Skin of body (tissue), 1 donor: ENCODE measurements at regions not wholly inside any gene's neighbourhood (a gene's known extent, or its start where the extent isn't known, plus 50 kb on each side); places are given as distances from the start of the nearest gene placed in this dataset.
A peak's percentile ranks its signal among the peaks of the same experiment; 100 is the strongest.
"Not testable (repeated sequence)": the region's sequence is repeated elsewhere in the genome, so short reads cannot be mapped to it uniquely, and the experiment has no call there.

Source experiments
- DNase-seq: peaks from one replicate; lab custom pipeline; 2025; lab: John Stamatoyannopoulos, UW

DNA sequence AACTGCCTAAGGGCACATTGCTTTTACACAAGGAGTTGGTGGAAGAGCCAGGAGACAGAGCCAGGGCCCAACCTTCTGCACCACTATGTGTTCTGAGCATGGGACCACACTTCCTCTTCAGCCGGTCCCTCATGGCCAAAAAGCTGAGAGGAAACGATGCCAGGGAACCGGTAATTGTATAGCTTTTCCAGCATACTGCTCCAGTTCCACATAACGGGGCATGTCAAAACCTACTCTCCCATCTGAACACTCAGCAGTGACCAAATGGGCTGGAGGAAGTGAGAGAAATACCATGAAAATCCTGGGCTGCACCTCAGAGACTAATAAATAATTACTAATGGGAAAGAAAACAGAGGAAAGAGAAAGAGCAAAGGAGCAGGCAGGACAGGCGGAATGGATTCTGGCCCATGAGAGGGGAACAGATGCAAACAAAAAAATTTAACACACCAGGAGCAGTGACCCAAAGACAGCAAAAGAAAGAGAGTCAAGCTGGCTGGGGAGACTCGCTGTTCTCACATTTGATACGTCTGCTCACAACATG is 52.0 kb upstream of the BMP2 start:
- DNase-seq = no peak

DNA sequence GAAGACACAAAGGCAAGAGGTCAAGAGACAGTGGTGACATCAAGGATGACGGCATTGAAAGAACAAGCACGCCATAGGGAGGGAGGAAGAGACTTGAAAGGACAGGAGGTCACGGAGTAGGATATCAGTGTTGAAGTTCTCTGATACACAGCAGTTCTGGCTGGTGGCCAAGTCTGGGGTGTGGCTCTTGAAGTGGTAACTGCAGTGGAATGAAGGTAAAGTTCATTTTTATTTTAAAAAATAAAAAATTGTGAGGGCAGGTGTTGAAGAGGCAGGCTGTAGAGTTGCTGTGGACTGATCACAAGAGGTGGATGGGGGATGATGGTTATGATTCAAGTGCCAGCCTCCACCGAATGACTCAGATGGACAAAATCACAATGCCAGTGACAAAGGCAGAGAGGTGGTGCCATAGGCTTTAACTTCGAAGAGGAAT is 53.2 kb upstream of the BMP2 start:
- no peak for DNase-seq

DNA sequence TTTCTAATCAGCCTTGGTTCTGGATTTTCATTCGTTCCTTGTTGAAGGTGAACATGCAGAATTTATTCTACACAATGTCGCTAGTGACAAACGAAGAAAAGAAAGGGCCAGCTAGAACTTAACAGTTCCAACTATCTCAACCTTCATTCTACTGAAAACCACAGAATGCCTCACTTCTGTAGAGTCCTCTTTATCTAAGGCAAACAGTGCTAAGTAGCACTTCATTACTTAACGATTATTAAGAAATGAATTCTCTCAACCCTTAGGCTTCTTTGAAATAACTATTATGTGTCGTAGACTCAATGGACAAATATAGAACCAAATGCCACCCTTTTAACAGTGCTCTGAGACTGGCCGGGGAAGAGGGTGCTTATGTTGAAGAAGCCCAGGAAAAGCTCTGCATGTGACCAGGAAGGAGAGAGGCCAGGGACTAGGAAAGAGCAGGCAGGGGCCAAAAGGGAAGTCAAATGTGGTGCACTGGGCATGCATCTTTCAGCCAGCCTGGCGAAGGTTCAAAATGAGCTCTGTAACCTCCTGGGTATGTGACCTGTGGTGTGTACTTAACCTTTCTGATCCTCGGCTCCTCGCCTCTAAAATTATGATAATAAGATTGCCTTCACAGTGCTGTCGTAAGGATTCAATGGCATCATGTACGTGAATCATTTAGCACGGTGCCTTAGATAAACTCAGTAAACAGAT is 55.4 kb upstream of the BMP2 start:
- no peak for DNase-seq

DNA sequence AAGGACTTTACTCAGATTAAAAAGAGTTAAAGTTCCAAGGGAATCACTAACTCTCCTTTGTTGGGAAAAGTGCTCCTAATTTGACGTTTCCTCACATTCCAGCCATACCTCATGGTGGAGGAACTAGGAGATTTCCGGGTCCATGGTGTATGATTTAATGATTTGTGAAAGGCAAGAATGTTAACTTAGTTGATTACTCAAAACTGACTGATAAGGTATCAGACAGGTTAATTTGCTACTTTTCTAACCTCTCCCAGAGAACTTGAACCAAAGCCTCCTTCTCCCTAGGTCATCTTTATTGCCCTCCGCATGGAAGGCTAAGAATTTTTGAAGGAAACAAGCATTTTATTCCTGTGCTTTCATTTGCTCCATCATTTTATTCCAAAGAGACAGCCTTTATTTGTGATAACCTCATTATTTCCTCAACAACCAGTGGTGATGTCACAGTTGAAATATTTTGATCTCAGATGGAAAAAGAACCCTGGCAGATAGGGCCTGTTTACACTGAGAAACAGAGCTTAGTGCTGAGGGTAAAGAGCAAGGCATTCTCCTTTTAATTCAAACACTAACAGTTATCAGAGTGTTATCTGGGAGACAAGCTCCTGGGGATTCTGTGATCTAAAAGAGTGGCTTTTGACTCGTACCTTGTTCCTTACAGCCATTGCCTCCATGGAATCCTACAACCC is 57.4 kb upstream of the BMP2 start:
- no peak for DNase-seq

DNA sequence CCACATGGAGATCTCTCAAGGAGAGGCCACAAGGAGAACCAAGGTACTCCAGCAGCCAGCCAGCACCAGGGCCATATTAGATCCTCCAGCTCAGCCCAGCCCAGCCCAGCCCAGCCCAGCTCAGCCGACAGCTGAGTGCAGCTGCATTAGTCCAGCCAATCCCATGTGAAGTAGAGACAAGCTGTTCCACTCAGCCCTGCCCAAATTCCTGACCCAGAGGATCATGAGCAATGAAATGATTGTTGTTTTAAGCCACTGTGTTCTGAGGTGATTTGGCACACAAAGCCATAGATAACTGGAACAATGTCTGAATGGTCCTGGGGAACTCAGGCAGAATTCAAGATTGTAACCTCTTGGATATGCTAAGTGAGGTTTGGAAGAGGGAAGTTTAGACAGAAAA is 59.5 kb upstream of the BMP2 start:
- no peak for DNase-seq

DNA sequence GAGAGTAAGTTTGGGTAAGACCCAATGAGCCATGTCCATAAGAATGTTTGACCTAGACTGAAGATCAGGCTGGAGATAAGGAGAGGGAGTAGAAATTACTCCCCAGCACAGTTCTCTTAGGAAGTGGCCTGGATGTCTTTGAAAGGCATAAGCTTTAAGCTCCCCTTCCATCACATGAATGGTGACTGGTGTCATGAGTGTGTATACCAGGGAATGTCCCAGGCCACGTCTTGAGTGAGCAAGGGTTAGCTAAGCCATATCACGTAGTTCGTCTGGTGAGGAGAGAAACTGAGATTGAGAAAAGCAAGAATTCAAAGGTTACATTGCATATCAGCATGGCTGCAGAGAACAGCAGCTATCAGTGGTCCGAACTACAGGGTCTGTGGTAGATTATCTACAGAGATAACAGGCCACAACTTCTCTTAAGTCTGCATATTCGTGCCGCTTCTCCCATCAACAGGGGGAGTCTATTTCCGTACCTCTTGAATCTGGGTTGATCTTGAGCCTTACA is 60.1 kb upstream of the BMP2 start:
- DNase-seq = no peak

DNA sequence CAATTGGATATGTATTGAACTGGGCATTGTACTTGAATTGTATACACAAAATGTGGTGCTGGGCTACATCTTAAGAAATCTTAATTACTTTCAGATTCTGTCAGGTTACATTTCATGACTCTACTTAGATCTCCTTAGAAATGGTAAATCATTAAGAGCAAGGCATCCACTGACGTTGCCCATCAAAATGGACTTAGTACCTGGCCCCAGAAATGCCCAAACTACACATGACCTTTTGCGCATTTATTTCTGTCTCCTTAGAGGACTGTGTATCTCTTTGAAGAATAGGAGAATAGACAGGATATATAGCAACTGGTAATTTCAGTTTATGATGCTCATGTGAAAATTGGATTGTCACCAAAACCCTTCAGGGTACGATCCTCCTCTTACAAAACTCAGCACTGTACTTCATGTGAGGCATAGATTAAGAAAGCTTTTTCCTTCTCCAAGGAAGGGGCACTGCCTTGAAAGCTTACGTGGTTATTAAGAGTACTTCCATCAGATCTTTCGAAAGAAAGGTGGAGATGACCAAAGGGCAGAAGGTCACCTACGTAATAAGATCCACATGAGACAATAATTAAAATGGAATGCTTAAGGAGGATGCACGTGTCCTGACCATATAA is 61.4 kb upstream of the BMP2 start:
- DNase-seq = no peak

DNA sequence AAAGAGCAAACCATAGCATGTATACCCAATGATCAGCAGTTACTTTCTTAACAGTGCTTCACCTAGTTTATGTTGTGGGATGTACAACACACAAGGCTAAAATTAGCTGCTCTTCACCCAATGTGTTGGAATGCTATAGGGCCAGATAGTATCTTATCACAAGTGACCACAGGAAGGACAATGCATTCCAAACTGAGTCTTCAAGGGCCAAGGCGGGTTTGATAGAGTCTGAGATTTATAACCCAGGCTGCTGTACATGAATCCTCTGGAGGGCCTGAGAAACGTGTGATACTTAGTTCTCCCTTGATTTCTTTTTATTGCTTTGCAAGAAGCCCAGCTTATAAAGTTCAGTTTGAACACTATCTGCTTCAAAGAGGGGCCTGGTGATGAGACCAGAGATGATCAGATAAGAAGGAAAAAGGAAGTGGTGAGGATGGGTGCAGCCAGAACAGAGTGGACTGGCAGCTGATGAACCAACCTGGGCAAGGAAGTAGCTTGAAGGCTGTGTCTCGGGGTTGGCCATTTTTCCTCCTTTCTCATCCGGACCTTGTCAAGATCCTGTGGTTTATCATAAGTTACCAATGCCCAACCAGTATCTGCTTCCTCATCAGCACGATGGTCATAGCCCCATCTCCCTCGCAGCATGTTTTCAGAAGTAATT is 62.2 kb upstream of the BMP2 start:
- no peak for DNase-seq

- DNase-seq = peak; percentile 24
These were observed 63.2 kb upstream of the BMP2 start for GRCh38 chr20:6704132-6704861.

DNA sequence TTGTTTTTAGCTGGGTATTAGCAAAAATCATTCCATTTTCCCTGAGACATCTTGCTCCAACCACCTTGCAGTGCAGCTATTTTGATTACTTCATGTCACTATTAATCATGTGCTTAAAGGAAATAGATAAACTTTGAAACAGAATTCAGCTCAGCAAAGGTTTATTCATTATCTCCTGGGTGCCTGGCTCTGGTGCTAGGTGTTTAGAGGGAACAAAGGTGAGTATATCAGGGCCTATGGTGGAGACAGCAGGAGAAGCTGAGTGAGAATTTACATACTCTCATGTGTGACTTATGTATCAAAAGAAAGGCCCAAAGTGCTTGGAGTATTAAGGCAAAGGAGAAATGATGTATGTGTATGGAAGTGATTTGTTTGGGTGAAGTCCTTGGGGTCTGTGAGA is 63.8 kb upstream of the BMP2 start:
- no peak for DNase-seq

- no peak for DNase-seq
These were observed 64.4 kb upstream of the BMP2 start for GRCh38 chr20:6703047-6703446.

GRCh38 chr20:6702144-6702543 is 65.3 kb upstream of the BMP2 start:
- DNase-seq = no peak

GRCh38 chr20:6700563-6701329 is 66.7 kb upstream of the BMP2 start:
- DNase-seq = no peak

- DNase-seq = no peak
These were observed 67.4 kb upstream of the BMP2 start for GRCh38 chr20:6699921-6700562.

DNA sequence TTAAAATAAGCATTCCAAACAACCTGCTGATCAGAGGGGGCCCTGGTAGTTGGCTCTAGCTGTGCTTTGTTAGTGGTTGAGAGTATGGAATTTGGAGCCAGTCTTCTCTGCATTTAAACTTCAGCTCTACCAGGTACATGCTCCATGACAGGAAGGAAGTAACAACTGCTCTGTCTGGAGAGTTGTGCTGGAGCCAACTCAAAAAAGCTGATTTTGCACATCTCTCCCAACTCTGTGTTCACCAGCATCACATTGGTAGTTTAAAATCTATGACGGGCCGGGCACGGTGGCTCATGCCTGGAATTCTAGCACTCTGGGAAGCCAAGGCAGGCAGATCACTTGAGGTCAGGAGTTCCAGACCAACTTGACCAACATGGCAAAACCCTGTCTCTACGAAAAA is 68.8 kb upstream of the BMP2 start:
- no peak for DNase-seq

GRCh38 chr20:6698056-6698455 is 69.4 kb upstream of the BMP2 start:
- no peak for DNase-seq

- DNase-seq = no peak
These were observed 70.1 kb upstream of the BMP2 start for GRCh38 chr20:6697228-6697972.

DNA sequence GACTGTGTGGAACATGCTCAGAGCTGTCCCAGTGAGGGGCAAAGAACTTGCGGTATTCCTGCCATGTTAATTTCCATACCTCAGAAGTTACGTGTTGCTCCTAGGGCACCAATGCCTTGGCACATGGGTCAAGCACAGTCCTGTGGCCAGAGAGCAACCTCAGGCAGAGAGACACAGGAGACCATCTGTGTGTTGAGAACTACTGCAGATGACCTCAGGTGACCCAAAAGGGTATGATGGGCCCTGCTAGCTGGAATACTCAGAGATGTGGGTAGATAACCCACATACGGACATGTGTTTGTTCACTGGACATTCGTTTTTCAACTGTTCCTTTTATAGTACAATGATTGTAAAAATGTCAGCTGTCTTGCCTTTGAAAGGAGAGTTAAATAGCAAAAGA is 71.5 kb upstream of the BMP2 start:
- DNase-seq = no peak

- not testable (repeated sequence) for DNase-seq
These were observed 73.7 kb upstream of the BMP2 start for GRCh38 chr20:6693808-6694198.
